Epidermal melanocyte (primary cell): ENCODE measurements at regions not wholly inside any gene's neighbourhood (a gene's known extent, or its start where the extent isn't known, plus 50 kb on each side); places are given as distances from the start of the nearest gene placed in this dataset.
"Not testable (repeated sequence)": the region's sequence is repeated elsewhere in the genome, so short reads cannot be mapped to it uniquely, and the experiment has no call there.

Experiments used
- DNase-seq: peaks from one replicate; pipeline ENCODE4 v3.0.0; 2011; ENCODE audit warnings: low spot score; ENCODE audit not compliant: insufficient read length

GRCh38 chr13:110809871-110810486 is 96.5 kb downstream of the ING1 start:
- DNase-seq = no peak

- DNase-seq = no peak
Measured at GRCh38 chr13:110811008-110811720, 97.7 kb downstream of the ING1 start.

- no peak for DNase-seq
Measured at GRCh38 chr13:110811771-110812120, 98.2 kb downstream of the ING1 start.

GRCh38 chr13:110812121-110812868 is 98.8 kb downstream of the ING1 start:
- DNase-seq = no peak

GRCh38 chr13:110812869-110813645 is 99.6 kb downstream of the ING1 start:
- DNase-seq = no peak

GRCh38 chr13:110813646-110814624 is 100.4 kb downstream of the ING1 start:
- DNase-seq = no peak

GRCh38 chr13:110815471-110816204 is 99.2 kb downstream of the ANKRD10 start:
- DNase-seq = no peak

GRCh38 chr13:110816500-110816899 is 98.4 kb downstream of the ANKRD10 start:
- DNase-seq = no peak

- no peak for DNase-seq
Measured at GRCh38 chr13:110817143-110817542, 97.7 kb downstream of the ANKRD10 start.

GRCh38 chr13:110818747-110819146 is 96.1 kb downstream of the ANKRD10 start:
- DNase-seq = no peak

GRCh38 chr13:110819203-110820014 is 95.5 kb downstream of the ANKRD10 start:
- DNase-seq = peak; percentile 85

GRCh38 chr13:110820322-110820721 is 94.5 kb downstream of the ANKRD10 start:
- DNase-seq = no peak

- DNase-seq = not testable (repeated sequence)
Measured at GRCh38 chr13:110821837-110822668, 92.8 kb downstream of the ANKRD10 start.

- no peak for DNase-seq
Measured at GRCh38 chr13:110822669-110822945, 92.3 kb downstream of the ANKRD10 start.

- no peak for DNase-seq
Measured at GRCh38 chr13:110824702-110825300, 90.1 kb downstream of the ANKRD10 start.

GRCh38 chr13:110825516-110825915 is 89.4 kb downstream of the ANKRD10 start:
- DNase-seq = no peak

GRCh38 chr13:110826101-110826500 is 88.8 kb downstream of the ANKRD10 start:
- no peak for DNase-seq
